ENCODE measurements at regions not wholly inside any gene's neighbourhood (a gene's known extent, or its start where the extent isn't known, plus 50 kb on each side); places are given as distances from the start of the nearest gene placed in this dataset.

DNA sequence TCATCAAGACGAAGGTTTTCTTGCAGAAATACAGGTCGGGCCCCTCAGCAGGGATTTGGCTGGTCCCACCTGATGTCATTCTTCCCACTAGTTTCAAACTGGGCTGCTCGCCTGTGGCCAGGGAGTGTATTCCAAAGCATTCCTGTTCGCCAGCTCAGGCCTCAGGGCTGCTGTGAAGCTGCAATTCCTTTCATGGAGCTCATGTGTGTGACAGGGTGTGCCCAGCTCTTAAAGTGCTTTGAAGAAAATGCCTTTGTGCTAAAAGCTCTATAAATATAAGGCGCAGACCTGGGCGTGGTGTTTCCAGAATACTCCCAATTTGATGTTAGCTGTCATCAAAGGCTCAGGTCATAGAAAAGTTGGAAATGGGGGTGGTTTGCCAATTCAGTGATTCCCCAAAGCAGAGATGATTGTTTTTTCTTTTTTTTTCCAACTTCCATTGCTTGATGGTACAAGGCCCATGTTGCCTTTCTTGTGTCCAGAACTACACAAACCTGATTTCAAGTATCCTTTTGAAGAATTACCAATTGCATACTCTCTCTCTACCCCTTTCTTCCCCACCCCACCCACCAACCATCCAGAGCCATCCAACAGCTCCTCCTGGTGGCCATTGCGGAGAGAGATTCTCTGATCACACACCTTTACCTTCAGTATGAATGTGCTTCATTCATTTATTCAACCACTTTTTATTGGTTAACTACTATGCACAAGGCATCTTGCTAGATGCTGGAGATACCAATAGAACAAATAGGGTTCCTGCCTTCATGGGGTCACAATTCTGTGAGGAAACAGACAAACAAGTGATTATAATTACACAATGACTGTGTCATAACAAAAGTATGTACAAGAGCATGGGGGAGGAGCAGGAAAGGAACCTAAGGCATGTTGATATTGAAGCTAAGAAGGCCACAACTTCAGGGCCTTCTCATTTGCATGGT is 297.3 kb upstream of the LYZL1 start:
- TF ChIP-seq YY1 (IDR thresholded peaks at IDR 0.05; ENCODE audit: insufficient read depth, insufficient read length): no peak
- TF ChIP-seq SUZ12 (IDR thresholded peaks at IDR 0.05; ENCODE audit: extremely low read depth, insufficient read depth, insufficient read length): no peak
- TF ChIP-seq ZNF274 (IDR thresholded peaks at IDR 0.05; ENCODE audit: low read depth, low read length): no peak
